HEK293 (cell line): ENCODE measurements at regions not wholly inside any gene's neighbourhood (a gene's known extent, or its start where the extent isn't known, plus 50 kb on each side); places are given as distances from the start of the nearest gene placed in this dataset.

Experiments used
- CTCF ChIA-PET: fragments of 350-600 bp; formaldehyde crosslinking; extraction: SDS; loops from one replicate; lab custom pipeline; 2021; ENCODE audit warnings: antibody characterized with exemption; lab: Yijun Ruan, JAX
- POLR2A ChIA-PET: fragments of 300-600 bp; formaldehyde crosslinking; extraction: SDS; loops from one replicate; lab custom pipeline; 2020; ENCODE audit warnings: antibody characterized with exemption, inconsistent platforms; lab: Yijun Ruan, JAX
- H3K27ac ChIP-seq: fragments of 200-500 bp; sonication (Bioruptor generic); 2 replicates; pipeline ENCODE4 v1.5.1; 2014; ENCODE audit warnings: low read depth, low read length, control low read depth, inconsistent platforms; ENCODE audit errors: extremely low read depth
- H3K36me3 ChIP-seq, 2 experiments: fragments of 200-500 bp in 1 of 2; sonication (Bioruptor generic) in 1 of 2; 1 replicate in 1 of 2; 2 replicates in 1 of 2; pipeline ENCODE4 v1.5.1; 2014 to 2017; ENCODE audit warnings: inconsistent platforms in 2 of 2, low read length in 2 of 2; ENCODE audit not compliant: control insufficient read depth in 2 of 2, insufficient read depth in 1 of 2
- H3K4me1 ChIP-seq: fragments of 200-500 bp; sonication (Bioruptor generic); 2 replicates; pipeline ENCODE4 v1.5.1; 2014; ENCODE audit warnings: mild to moderate bottlenecking, low read length, inconsistent platforms; ENCODE audit not compliant: control insufficient read depth, insufficient read depth
- H3K4me3 ChIP-seq: 2 replicates; pipeline ENCODE4 v1.5.1; 2011; ENCODE audit warnings: low read depth, mild to moderate bottlenecking, control low read depth, low read length, moderate library complexity
- H3K9me3 ChIP-seq: fragments of 200-500 bp; sonication (Bioruptor generic); 2 replicates; pipeline ENCODE4 v1.5.1; 2014; ENCODE audit warnings: low read depth, low read length, inconsistent platforms; ENCODE audit not compliant: control insufficient read depth, insufficient read depth
- BCL11A ChIP-seq: fragments of 450-650 bp; formaldehyde crosslinking; IDR thresholded peaks from 2 replicates; pipeline ENCODE4 v1.5.1; 2016; ENCODE audit warnings: low read depth, missing biosample characterization, missing genetic modification characterization
- GFI1B ChIP-seq: fragments of 450-650 bp; formaldehyde crosslinking; IDR thresholded peaks from 2 replicates; pipeline ENCODE4 v1.5.1; 2016; ENCODE audit warnings: missing biosample characterization, missing genetic modification characterization
- HOXA7 ChIP-seq: sonication (generic); formaldehyde crosslinking; IDR thresholded peaks from 2 replicates; pipeline ENCODE4 v1.8.1; 2022; ENCODE audit warnings: missing genetic modification reagents, borderline replicate concordance
- HOXD13 ChIP-seq: sonication (generic); formaldehyde crosslinking; IDR thresholded peaks from 2 replicates; pipeline ENCODE4 v1.8.0; 2022; ENCODE audit warnings: missing genetic modification reagents, borderline replicate concordance
- MZF1 ChIP-seq: fragments of 450-650 bp; formaldehyde crosslinking; IDR thresholded peaks from 2 replicates; pipeline ENCODE4 v1.5.1; 2017; ENCODE audit warnings: missing biosample characterization, missing genetic modification characterization, borderline replicate concordance
- SP2 ChIP-seq: fragments of 450-650 bp; formaldehyde crosslinking; IDR thresholded peaks from 2 replicates; pipeline ENCODE4 v1.5.1; 2016; ENCODE audit warnings: missing biosample characterization, missing genetic modification characterization
- ZFP3 ChIP-seq: fragments of 450-650 bp; formaldehyde crosslinking; IDR thresholded peaks from 2 replicates; pipeline ENCODE4 v1.5.1; 2016; ENCODE audit warnings: low read depth, missing biosample characterization, missing genetic modification characterization
- ZNF121 ChIP-seq: fragments of 450-650 bp; formaldehyde crosslinking; IDR thresholded peaks from 2 replicates; pipeline ENCODE4 v1.5.1; 2016; ENCODE audit warnings: missing biosample characterization, missing genetic modification characterization
- ZNF2 ChIP-seq: fragments of 450-650 bp; formaldehyde crosslinking; IDR thresholded peaks from 2 replicates; pipeline ENCODE4 v1.5.1; 2016; ENCODE audit warnings: missing biosample characterization, missing genetic modification characterization
- ZNF394 ChIP-seq: fragments of 450-650 bp; formaldehyde crosslinking; IDR thresholded peaks from 2 replicates; pipeline ENCODE4 v1.5.1; 2016; ENCODE audit warnings: missing biosample characterization, missing genetic modification characterization, mild to moderate bottlenecking, moderate library complexity, borderline replicate concordance
- ZNF426 ChIP-seq: fragments of 450-650 bp; formaldehyde crosslinking; IDR thresholded peaks from 2 replicates; pipeline ENCODE4 v1.5.1; 2017; ENCODE audit warnings: missing biosample characterization, missing genetic modification characterization, mild to moderate bottlenecking, inconsistent platforms, moderate library complexity
- ZNF501 ChIP-seq: fragments of 450-650 bp; formaldehyde crosslinking; IDR thresholded peaks from 2 replicates; pipeline ENCODE4 v1.5.1; 2016; ENCODE audit warnings: missing biosample characterization, missing genetic modification characterization
- ZNF513 ChIP-seq: fragments of 450-650 bp; IDR thresholded peaks from 2 replicates; pipeline ENCODE4 v1.5.1; 2018; ENCODE audit warnings: missing biosample characterization, missing genetic modification characterization
- ZNF558 ChIP-seq: fragments of 450-650 bp; formaldehyde crosslinking; IDR thresholded peaks from 2 replicates; pipeline ENCODE4 v1.5.1; 2016; ENCODE audit warnings: missing biosample characterization, missing genetic modification characterization
- ZNF571 ChIP-seq: fragments of 450-650 bp; formaldehyde crosslinking; IDR thresholded peaks from 2 replicates; pipeline ENCODE4 v1.5.0; 2017; ENCODE audit warnings: missing biosample characterization, missing genetic modification characterization
- ZNF600 ChIP-seq: fragments of 450-650 bp; formaldehyde crosslinking; IDR thresholded peaks from 2 replicates; pipeline ENCODE4 v1.5.1; 2016; ENCODE audit warnings: missing biosample characterization, missing genetic modification characterization
- ZNF768 ChIP-seq: fragments of 450-650 bp; formaldehyde crosslinking; IDR thresholded peaks from 2 replicates; pipeline ENCODE4 v1.5.1; 2018; ENCODE audit warnings: missing biosample characterization, mild to moderate bottlenecking, missing genetic modification characterization
- ZNF785 ChIP-seq: fragments of 450-650 bp; formaldehyde crosslinking; IDR thresholded peaks from 2 replicates; pipeline ENCODE4 v1.5.1; 2016; ENCODE audit warnings: missing biosample characterization, missing genetic modification characterization
- TF ChIP-seq, protein P1 (sequence below): fragments of 450-650 bp; formaldehyde crosslinking; IDR thresholded peaks from 2 replicates; pipeline ENCODE4 v1.5.1; 2016; ENCODE audit warnings: missing biosample characterization, missing genetic modification characterization
- TF ChIP-seq, protein P2 (sequence below): fragments of 450-650 bp; formaldehyde crosslinking; conservative IDR thresholded peaks from 2 replicates; pipeline ENCODE4 v1.5.1; 2016; ENCODE audit warnings: low read depth, missing biosample characterization, missing genetic modification characterization
- TF ChIP-seq, protein P3 (sequence below): fragments of 450-650 bp; formaldehyde crosslinking; IDR thresholded peaks from 2 replicates; pipeline ENCODE4 v1.5.1; 2016; ENCODE audit warnings: missing biosample characterization, missing genetic modification characterization

DNA sequence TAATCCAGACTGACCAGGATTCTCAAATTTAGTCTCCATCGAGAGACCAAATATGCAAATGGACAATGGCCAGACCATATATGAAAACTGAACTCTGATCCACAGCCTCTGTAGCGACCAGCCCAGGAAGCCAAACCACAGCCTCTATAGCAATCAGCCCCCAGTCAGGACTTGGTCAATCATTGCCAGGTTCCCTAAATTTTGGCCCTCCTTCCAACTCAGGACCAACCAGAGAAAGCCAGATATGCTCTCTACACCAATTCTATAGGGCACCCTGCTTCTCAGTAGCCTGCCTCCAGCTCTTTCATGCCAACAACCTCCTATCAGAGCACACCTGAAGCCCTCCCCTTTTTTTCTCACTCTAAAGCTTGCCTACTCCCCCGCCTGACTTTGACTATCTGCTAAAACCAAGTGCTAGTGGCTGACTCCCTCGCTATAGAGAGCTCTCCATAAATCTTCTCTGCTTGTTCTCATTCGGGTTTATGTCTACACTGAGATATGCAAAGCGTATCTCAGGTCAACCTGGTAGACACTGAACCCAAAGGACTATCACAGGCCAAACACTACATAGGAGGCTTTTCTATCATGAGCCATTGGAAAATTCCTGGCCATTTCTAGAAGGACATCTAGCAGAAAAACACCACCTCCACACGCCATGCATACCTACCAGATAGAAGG, 110.5 kb upstream of the FUT8 start:
- Histone ChIP-seq H3K4me1 (no peaks in the 10 kb centered on the region), H3K4me3 (no peak overlapping the region), H3K27ac (no peak overlapping the region), H3K9me3 (no peaks in the 10 kb centered on the region)
- ChIA-PET CTCF (no interaction called here), POLR2A (no interaction called here)
- TF ChIP-seq HOXA7 (CRISPR knock-in tag): no peak
- TF ChIP-seq, all 188 proteins: peak for 0
- H3K36me3 ChIP-seq: no peaks in the 10 kb centered on the region

GRCh38 chr14:65302571-65303189, 109.8 kb upstream of the FUT8 start:
- Histone ChIP-seq H3K4me3 (no peak overlapping the region), H3K27ac (no peak overlapping the region), H3K36me3 (no peaks in the 10 kb centered on the region)
- POLR2A ChIA-PET: no interaction called here
- TF ChIP-seq SP2 (tag by site-specific recombination) (no peak), ZNF768 (tag by site-specific recombination) (no peak), ZNF2 (no peak), ZNF600 (tag by site-specific recombination) (no peak), ZNF558 (no peak), ZNF513 (tag by site-specific recombination) (no peak), ZFP3 (tag by site-specific recombination) (no peak), BCL11A (tag by site-specific recombination) (no peak), ZNF571 (tag by site-specific recombination) (no peak), ZNF121 (no peak), HOXD13 (CRISPR knock-in tag) (no peak), ZNF785 (no peak), MZF1 (tag by site-specific recombination) (no peak), ZNF426 (no peak), ZNF394 (tag by site-specific recombination) (no peak), GFI1B (no peak), ZNF501 (tag by site-specific recombination) (no peak)
- TF ChIP-seq, protein P1, sequence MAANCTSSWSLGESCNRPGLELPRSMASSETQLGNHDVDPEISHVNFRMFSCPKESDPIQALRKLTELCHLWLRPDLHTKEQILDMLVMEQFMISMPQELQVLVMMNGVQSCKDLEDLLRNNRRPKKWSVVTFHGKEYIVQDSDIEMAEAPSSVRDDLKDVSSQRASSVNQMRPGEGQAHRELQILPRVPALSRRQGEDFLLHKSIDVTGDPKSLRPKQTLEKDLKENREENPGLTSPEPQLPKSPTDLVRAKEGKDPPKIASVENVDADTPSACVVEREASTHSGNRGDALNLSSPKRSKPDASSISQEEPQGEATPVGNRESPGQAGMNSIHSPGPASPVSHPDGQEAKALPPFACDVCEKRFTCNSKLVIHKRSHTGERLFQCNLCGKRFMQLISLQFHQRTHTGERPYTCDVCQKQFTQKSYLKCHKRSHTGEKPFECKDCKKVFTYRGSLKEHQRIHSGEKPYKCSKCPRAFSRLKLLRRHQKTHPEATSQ (tag by site-specific recombination): no peak
- TF ChIP-seq, protein P2, sequence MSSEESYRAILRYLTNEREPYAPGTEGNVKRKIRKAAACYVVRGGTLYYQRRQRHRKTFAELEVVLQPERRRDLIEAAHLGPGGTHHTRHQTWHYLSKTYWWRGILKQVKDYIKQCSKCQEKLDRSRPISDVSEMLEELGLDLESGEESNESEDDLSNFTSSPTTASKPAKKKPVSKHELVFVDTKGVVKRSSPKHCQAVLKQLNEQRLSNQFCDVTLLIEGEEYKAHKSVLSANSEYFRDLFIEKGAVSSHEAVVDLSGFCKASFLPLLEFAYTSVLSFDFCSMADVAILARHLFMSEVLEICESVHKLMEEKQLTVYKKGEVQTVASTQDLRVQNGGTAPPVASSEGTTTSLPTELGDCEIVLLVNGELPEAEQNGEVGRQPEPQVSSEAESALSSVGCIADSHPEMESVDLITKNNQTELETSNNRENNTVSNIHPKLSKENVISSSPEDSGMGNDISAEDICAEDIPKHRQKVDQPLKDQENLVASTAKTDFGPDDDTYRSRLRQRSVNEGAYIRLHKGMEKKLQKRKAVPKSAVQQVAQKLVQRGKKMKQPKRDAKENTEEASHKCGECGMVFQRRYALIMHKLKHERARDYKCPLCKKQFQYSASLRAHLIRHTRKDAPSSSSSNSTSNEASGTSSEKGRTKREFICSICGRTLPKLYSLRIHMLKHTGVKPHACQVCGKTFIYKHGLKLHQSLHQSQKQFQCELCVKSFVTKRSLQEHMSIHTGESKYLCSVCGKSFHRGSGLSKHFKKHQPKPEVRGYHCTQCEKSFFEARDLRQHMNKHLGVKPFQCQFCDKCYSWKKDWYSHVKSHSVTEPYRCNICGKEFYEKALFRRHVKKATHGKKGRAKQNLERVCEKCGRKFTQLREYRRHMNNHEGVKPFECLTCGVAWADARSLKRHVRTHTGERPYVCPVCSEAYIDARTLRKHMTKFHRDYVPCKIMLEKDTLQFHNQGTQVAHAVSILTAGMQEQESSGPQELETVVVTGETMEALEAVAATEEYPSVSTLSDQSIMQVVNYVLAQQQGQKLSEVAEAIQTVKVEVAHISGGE (tag by site-specific recombination): no peak
- TF ChIP-seq, protein P3, sequence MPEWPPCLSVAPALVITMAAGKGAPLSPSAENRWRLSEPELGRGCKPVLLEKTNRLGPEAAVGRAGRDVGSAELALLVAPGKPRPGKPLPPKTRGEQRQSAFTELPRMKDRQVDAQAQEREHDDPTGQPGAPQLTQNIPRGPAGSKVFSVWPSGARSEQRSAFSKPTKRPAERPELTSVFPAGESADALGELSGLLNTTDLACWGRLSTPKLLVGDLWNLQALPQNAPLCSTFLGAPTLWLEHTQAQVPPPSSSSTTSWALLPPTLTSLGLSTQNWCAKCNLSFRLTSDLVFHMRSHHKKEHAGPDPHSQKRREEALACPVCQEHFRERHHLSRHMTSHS: no peak
- TF ChIP-seq, all 188 proteins: peak for 0
- H3K4me1 ChIP-seq: no peaks in the 10 kb centered on the region
- CTCF ChIA-PET: interaction anchor here (0.6 kb wide), 1 partner anchor 16 kb away, joined by 3 read pairs; no protein-coding TSS in a partner anchor
- no peaks in the 10 kb centered on the region for H3K9me3 ChIP-seq
